ENCODE measurements at regions not wholly inside any gene's neighbourhood (a gene's known extent, or its start where the extent isn't known, plus 50 kb on each side); places are given as distances from the start of the nearest gene placed in this dataset.

DNA sequence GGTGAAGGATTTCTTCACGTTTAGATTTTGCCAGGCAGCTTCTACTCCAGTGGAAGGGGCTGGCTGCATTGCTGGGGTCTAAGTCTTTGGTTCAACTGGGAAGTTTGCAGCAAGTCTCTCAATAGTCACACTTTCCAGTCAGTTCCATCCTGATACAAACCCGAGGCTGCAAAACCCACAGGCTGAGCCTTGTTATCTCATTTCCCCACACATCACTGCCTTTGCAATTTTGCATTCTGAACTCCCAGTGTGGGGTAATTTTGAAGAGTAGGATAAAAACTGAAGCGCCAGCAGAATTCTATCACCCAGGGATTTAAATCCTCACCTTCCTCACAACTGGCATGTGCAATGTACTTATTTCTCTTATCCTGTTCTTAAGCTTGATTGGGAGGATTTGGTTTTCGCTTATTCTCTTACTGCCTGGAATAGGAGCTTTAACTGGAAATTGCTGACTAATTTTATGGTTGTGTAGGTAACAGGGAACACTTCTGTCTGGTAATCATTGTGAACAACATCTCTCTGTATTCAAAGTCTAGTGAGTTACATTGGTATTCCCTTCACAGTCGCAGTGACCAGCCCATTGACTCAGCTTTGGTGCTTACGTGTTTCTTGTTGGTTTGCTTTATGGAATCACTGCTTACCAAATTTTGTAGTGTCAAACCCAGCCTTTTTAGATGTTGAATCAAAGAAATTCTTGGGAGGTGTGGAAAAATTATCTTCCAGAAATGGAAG is 142.0 kb upstream of the TOPAZ1 start:
- TF ChIP-seq POLR2A (IDR thresholded peaks at IDR 0.05), result no peak
- TF ChIP-seq, protein P1, sequence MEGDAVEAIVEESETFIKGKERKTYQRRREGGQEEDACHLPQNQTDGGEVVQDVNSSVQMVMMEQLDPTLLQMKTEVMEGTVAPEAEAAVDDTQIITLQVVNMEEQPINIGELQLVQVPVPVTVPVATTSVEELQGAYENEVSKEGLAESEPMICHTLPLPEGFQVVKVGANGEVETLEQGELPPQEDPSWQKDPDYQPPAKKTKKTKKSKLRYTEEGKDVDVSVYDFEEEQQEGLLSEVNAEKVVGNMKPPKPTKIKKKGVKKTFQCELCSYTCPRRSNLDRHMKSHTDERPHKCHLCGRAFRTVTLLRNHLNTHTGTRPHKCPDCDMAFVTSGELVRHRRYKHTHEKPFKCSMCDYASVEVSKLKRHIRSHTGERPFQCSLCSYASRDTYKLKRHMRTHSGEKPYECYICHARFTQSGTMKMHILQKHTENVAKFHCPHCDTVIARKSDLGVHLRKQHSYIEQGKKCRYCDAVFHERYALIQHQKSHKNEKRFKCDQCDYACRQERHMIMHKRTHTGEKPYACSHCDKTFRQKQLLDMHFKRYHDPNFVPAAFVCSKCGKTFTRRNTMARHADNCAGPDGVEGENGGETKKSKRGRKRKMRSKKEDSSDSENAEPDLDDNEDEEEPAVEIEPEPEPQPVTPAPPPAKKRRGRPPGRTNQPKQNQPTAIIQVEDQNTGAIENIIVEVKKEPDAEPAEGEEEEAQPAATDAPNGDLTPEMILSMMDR (IDR thresholded peaks at IDR 0.05), result no peak
- TF ChIP-seq POLR2AphosphoS5 (IDR thresholded peaks at IDR 0.05; ENCODE audit: insufficient read depth in 1 of 2, low read depth in 1 of 2), result no peak

Measured in vagina (tissue), 2 donors.